Smooth muscle cell (in vitro differentiated cells): ENCODE measurements at regions not wholly inside any gene's neighbourhood (a gene's known extent, or its start where the extent isn't known, plus 50 kb on each side); places are given as distances from the start of the nearest gene placed in this dataset.

ENCODE experiments used
- DNase-seq: peaks from one replicate; lab custom pipeline; 2025; ENCODE audit not compliant: unreplicated experiment; lab: John Stamatoyannopoulos, UW
- H2AFZ ChIP-seq: fragments of 200-600 bp; sonication (generic); 2 replicates; pipeline ENCODE4 v1.6.0; 2016; ENCODE audit warnings: antibody characterized with exemption, low read depth, mild to moderate bottlenecking
- H3F3A ChIP-seq: fragments of 200-600 bp; sonication (generic); 2 replicates; pipeline ENCODE4 v1.6.0; 2017; ENCODE audit warnings: antibody characterized with exemption, low read depth
- H3K27ac ChIP-seq: fragments of 200-600 bp; sonication (generic); 2 replicates; pipeline ENCODE4 v1.5.1; 2016; ENCODE audit warnings: low read depth, mild to moderate bottlenecking
- H3K27me3 ChIP-seq: fragments of 200-600 bp; sonication (generic); 2 replicates; pipeline ENCODE4 v1.6.1; 2016; ENCODE audit warnings: low read depth, mild to moderate bottlenecking
- H3K36me3 ChIP-seq: fragments of 200-600 bp; sonication (generic); 2 replicates; pipeline ENCODE4 v1.5.1; 2016; ENCODE audit warnings: low read depth
- H3K4me1 ChIP-seq: fragments of 200-600 bp; sonication (generic); 2 replicates; pipeline ENCODE4 v1.5.1; 2016; ENCODE audit warnings: low read depth
- H3K4me2 ChIP-seq: fragments of 200-600 bp; sonication (generic); 2 replicates; pipeline ENCODE4 v1.6.0; 2016; ENCODE audit warnings: mild to moderate bottlenecking
- H3K4me3 ChIP-seq: fragments of 200-600 bp; sonication (generic); 2 replicates; pipeline ENCODE4 v1.5.1; 2016; ENCODE audit warnings: mild to moderate bottlenecking
- H3K79me2 ChIP-seq: fragments of 200-600 bp; sonication (generic); 2 replicates; pipeline ENCODE4 v1.6.0; 2016; ENCODE audit warnings: low read depth, mild to moderate bottlenecking
- H3K9ac ChIP-seq: fragments of 200-600 bp; sonication (generic); 2 replicates; pipeline ENCODE4 v1.6.0; 2016; ENCODE audit warnings: low read depth
- H3K9me3 ChIP-seq: fragments of 200-600 bp; sonication (generic); replicated peaks from 2 replicates; pipeline ENCODE4 v1.5.1; 2016; ENCODE audit warnings: low read depth
- H4K20me1 ChIP-seq: fragments of 200-600 bp; sonication (generic); 2 replicates; pipeline ENCODE4 v1.6.0; 2016; ENCODE audit warnings: low read depth
- CTCF ChIP-seq: fragments of 200-600 bp; sonication (generic); IDR thresholded peaks from 2 replicates; pipeline ENCODE4 v1.5.1; 2017; ENCODE audit warnings: borderline replicate concordance, mild to moderate bottlenecking, antibody characterized with exemption; ENCODE audit not compliant: insufficient read depth, poor library complexity, severe bottlenecking
- WGBS: methylation state at CpG from one replicate; pipeline ENCODE4 v1.1.7; 2016; ENCODE audit warnings: low lambda C conversion rate; 5-methylcytosine and 5-hydroxymethylcytosine counted together

- no peaks in the 10 kb centered on the region for H3F3A ChIP-seq
- H3K9me3 ChIP-seq: no peaks in the 10 kb centered on the region
- H3K36me3 ChIP-seq: no peaks in the 10 kb centered on the region
- no peak overlapping the region for H2AFZ ChIP-seq
- TF ChIP-seq CTCF: no peak
- no peak overlapping the region for H3K9ac ChIP-seq
- no peaks in the 10 kb centered on the region for H4K20me1 ChIP-seq
- WGBS: 46% methylated on average over 2 of the region's 2 CpGs
- H3K4me2 ChIP-seq: no peak overlapping the region
- no peaks in the 10 kb centered on the region for H3K79me2 ChIP-seq
- H3K27ac ChIP-seq: no peak overlapping the region
- H3K4me1 ChIP-seq: no peaks in the 10 kb centered on the region
- H3K4me3 ChIP-seq: no peak overlapping the region
- DNase-seq: no peak
- no peaks in the 10 kb centered on the region for H3K27me3 ChIP-seq
Measured at GRCh38 chr1:57711326-57711725, 287.5 kb upstream of the DAB1 start.

GRCh38 chr1:57707631-57708030 is 283.8 kb upstream of the DAB1 start:
- H3K4me1 ChIP-seq: no peaks in the 10 kb centered on the region
- DNase-seq: no peak
- no peak for TF ChIP-seq CTCF
- 90% methylated on average over 1 of the region's 1 CpG for WGBS
- H4K20me1 ChIP-seq: no peaks in the 10 kb centered on the region
- H2AFZ ChIP-seq: no peak overlapping the region
- H3K9ac ChIP-seq: no peak overlapping the region
- H3K36me3 ChIP-seq: no peaks in the 10 kb centered on the region
- H3K9me3 ChIP-seq: no peaks in the 10 kb centered on the region
- H3K4me3 ChIP-seq: no peak overlapping the region
- no peaks in the 10 kb centered on the region for H3F3A ChIP-seq
- H3K27me3 ChIP-seq: no peaks in the 10 kb centered on the region
- no peak overlapping the region for H3K27ac ChIP-seq
- H3K79me2 ChIP-seq: no peaks in the 10 kb centered on the region
- no peak overlapping the region for H3K4me2 ChIP-seq

- no peaks in the 10 kb centered on the region for H3K27me3 ChIP-seq
- no peak overlapping the region for H3K9ac ChIP-seq
- no peaks in the 10 kb centered on the region for H3K36me3 ChIP-seq
- 71% methylated on average over 1 of the region's 1 CpG for WGBS
- H3K4me2 ChIP-seq: no peak overlapping the region
- H2AFZ ChIP-seq: no peak overlapping the region
- no peaks in the 10 kb centered on the region for H3K79me2 ChIP-seq
- no peak overlapping the region for H3K27ac ChIP-seq
- no peak for DNase-seq
- no peaks in the 10 kb centered on the region for H3K9me3 ChIP-seq
- no peaks in the 10 kb centered on the region for H3K4me1 ChIP-seq
- H3F3A ChIP-seq: no peaks in the 10 kb centered on the region
- no peaks in the 10 kb centered on the region for H4K20me1 ChIP-seq
- H3K4me3 ChIP-seq: no peak overlapping the region
- no peak for TF ChIP-seq CTCF
Measured at GRCh38 chr1:57704811-57705210, 281.0 kb upstream of the DAB1 start.

GRCh38 chr1:57704231-57704630 is 280.4 kb upstream of the DAB1 start:
- no peaks in the 10 kb centered on the region for H3K79me2 ChIP-seq
- H3K4me3 ChIP-seq: no peak overlapping the region
- no peaks in the 10 kb centered on the region for H3K4me1 ChIP-seq
- no peaks in the 10 kb centered on the region for H4K20me1 ChIP-seq
- no peak for DNase-seq
- H3K27me3 ChIP-seq: no peaks in the 10 kb centered on the region
- no peak overlapping the region for H3K9ac ChIP-seq
- H2AFZ ChIP-seq: no peak overlapping the region
- no peaks in the 10 kb centered on the region for H3K36me3 ChIP-seq
- H3K27ac ChIP-seq: no peak overlapping the region
- TF ChIP-seq CTCF: no peak
- no peaks in the 10 kb centered on the region for H3F3A ChIP-seq
- no peaks in the 10 kb centered on the region for H3K9me3 ChIP-seq
- no peak overlapping the region for H3K4me2 ChIP-seq
